GM18505 (cell line): ENCODE measurements at regions not wholly inside any gene's neighbourhood (a gene's known extent, or its start where the extent isn't known, plus 50 kb on each side); places are given as distances from the start of the nearest gene placed in this dataset.
A peak's percentile ranks its signal among the peaks of the same experiment; 100 is the strongest.

Source experiments
- ATAC-seq: cut with Tn5 transposase; IDR thresholded peaks from one replicate; pipeline ENCODE4 v1.9.1; 2021; ENCODE audit not compliant: unreplicated experiment
- POLR2A ChIP-seq: IDR thresholded peaks from 4 replicates; pipeline ENCODE4 v1.6.1; 2011; ENCODE audit warnings: borderline replicate concordance; ENCODE audit not compliant: insufficient read depth, insufficient read length; ENCODE audit errors: extremely low read depth

GRCh38 chr2:153027533-153027932 lies 309.1 kb downstream of the ARL6IP6 start:
- TF ChIP-seq POLR2A, result no peak
- ATAC-seq, result no peak

GRCh38 chr2:153020201-153020600 lies 301.8 kb downstream of the ARL6IP6 start:
- no peak for TF ChIP-seq POLR2A
- no peak for ATAC-seq

DNA sequence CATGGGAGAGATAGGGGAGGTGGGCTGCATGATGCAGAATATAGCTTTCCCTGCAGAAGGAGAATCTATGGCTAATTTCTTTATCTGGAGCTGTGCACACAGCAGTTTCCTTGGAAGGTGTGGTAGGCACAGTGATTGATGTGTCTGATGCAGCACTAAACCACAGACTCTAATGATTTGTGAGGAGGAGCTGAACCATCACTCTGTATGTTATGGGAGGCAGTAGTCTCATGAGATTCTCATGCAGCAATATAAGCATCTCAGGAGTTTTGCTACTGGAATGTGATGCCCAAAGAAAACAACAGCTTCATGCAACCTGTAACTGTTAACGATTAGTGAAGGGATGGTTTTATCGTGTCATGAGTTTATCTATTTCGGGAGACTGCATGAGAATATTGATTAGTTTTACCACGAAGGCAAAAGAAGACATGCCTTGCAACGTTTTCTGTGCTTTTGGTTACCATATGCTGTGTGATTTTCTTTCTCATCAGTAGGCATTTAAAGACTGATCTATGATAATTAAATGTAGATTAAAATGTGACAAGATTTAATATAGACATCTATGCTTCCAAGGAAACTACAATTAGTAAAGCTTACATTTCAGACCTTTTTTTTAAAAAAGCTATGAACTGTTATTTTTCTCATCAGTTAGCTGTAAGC lies 286.8 kb downstream of the ARL6IP6 start:
- TF ChIP-seq POLR2A, result no peak
- ATAC-seq, result no peak

DNA sequence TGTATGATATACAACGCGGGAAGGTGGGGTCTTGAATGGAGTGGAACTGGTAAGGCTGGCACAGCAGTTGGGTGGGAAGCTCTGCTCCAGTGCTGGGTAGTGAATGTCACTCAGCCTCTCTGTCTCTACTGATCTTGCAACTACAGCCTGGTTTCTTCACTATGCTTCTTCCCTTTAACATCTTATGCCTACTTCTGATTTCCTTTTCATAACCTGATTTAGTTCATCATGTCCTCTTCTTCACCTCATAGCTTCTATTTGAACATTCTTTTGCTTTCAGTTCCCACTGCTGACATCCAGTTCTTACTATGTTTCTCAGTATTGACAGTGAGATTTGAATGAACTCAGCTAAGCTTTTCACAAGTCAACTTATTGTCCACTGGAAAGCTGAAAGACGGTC lies 286.2 kb downstream of the ARL6IP6 start:
- no peak for ATAC-seq
- TF ChIP-seq POLR2A, result no peak

DNA sequence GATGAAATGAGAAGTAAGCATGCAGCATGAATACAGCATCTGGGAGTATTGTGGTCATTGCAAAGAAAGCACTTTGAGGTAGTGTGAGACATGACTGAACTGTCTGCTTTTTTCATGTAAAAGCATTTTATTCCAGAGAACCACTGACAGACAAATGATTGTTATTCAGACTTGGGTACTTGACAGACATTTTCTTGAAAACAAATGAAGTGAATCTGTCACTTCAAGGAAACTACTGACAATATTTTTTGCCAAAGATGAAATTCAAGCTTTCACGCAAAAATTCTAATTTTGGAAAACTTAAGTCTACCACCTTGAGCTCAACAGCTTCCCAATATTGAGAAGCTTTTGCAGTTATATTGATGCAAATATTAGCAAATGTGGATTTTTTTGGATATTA lies 255.7 kb downstream of the ARL6IP6 start:
- ATAC-seq, result no peak
- no peak for TF ChIP-seq POLR2A

- TF ChIP-seq POLR2A, result no peak
- no peak for ATAC-seq
Measured at GRCh38 chr2:152971685-152972084, 253.3 kb downstream of the ARL6IP6 start.

- TF ChIP-seq POLR2A, result no peak
- ATAC-seq, result no peak
Measured at GRCh38 chr2:152962446-152962845, 244.0 kb downstream of the ARL6IP6 start.

GRCh38 chr2:152961351-152961750 lies 242.9 kb downstream of the ARL6IP6 start:
- no peak for TF ChIP-seq POLR2A
- ATAC-seq, result no peak

- TF ChIP-seq POLR2A, result no peak
- no peak for ATAC-seq
Measured at GRCh38 chr2:152950126-152950525, 231.7 kb downstream of the ARL6IP6 start.

- TF ChIP-seq POLR2A, result no peak
- ATAC-seq, result no peak
Measured at GRCh38 chr2:152944099-152944498, 225.7 kb downstream of the ARL6IP6 start.

GRCh38 chr2:152942940-152943440 lies 224.6 kb downstream of the ARL6IP6 start:
- no peak for TF ChIP-seq POLR2A
- ATAC-seq, result no peak

DNA sequence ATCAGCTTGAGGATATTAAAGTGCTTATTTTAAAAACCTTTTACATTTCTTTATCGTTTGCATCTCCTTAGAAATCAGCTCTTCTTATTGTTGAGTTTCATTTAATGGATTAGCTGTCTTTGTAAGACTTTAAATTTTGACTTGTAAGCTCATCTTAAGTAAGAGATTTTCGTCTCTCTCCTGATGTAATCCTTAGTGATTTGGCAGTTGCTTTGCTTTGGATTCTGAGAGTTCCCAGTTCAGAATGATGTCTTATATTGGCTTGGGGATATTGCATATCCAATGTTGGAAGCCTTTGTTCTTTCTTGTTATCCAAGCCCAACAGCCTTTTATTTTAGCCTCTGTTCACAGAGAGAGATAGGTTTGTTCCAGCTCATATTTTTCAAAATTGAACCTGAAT lies 212.1 kb downstream of the ARL6IP6 start:
- no peak for ATAC-seq
- no peak for TF ChIP-seq POLR2A

- no peak for TF ChIP-seq POLR2A
- no peak for ATAC-seq
Measured at GRCh38 chr2:152929628-152930027, 211.2 kb downstream of the ARL6IP6 start.

- ATAC-seq, result peak; percentile 94
- TF ChIP-seq POLR2A, result no peak
Measured at GRCh38 chr2:152925547-152926448, 207.4 kb downstream of the ARL6IP6 start.
